Mammary epithelial cell (primary cell): ENCODE measurements at regions not wholly inside any gene's neighbourhood (a gene's known extent, or its start where the extent isn't known, plus 50 kb on each side); places are given as distances from the start of the nearest gene placed in this dataset.

Experiments
- EZH2 ChIP-seq: IDR thresholded peaks from 2 replicates; pipeline ENCODE4 v1.6.1; 2012; ENCODE audit warnings: low read length, inconsistent platforms, borderline replicate concordance
- TF ChIP-seq, protein P1 (sequence below), 2 donors: IDR thresholded peaks in 1 of 2; conservative IDR thresholded peaks in 1 of 2; 2 replicates each; pipeline ENCODE4 v1.5.1; 2011 to 2012; ENCODE audit warnings: inconsistent platforms in 2 of 2, low read length in 2 of 2, mild to moderate bottlenecking in 2 of 2, control low read depth in 1 of 2, low read depth in 1 of 2; ENCODE audit not compliant: insufficient read depth in 1 of 2; ENCODE audit errors: extremely low read depth in 1 of 2

- TF ChIP-seq, protein P1, sequence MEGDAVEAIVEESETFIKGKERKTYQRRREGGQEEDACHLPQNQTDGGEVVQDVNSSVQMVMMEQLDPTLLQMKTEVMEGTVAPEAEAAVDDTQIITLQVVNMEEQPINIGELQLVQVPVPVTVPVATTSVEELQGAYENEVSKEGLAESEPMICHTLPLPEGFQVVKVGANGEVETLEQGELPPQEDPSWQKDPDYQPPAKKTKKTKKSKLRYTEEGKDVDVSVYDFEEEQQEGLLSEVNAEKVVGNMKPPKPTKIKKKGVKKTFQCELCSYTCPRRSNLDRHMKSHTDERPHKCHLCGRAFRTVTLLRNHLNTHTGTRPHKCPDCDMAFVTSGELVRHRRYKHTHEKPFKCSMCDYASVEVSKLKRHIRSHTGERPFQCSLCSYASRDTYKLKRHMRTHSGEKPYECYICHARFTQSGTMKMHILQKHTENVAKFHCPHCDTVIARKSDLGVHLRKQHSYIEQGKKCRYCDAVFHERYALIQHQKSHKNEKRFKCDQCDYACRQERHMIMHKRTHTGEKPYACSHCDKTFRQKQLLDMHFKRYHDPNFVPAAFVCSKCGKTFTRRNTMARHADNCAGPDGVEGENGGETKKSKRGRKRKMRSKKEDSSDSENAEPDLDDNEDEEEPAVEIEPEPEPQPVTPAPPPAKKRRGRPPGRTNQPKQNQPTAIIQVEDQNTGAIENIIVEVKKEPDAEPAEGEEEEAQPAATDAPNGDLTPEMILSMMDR (conservative IDR thresholded peaks at IDR 0.05 in 1 of 2, IDR thresholded peaks at IDR 0.05 in 1 of 2; ENCODE audit: extremely low read depth in 1 of 2, insufficient read depth in 1 of 2, low read depth in 1 of 2, low read length in 2 of 2) = no peak
- TF ChIP-seq EZH2 = no peak
Observed at GRCh38 chr20:6235510-6235909, 112.7 kb upstream of the FERMT1 start.
